Smooth muscle cell of the brain vasculature (primary cell): ENCODE measurements at regions not wholly inside any gene's neighbourhood (a gene's known extent, or its start where the extent isn't known, plus 50 kb on each side); places are given as distances from the start of the nearest gene placed in this dataset.

Source experiments
- DNase-seq: peaks from one replicate; pipeline ENCODE4 v3.0.0-alpha.2; 2012; ENCODE audit warnings: low read depth, low spot score

GRCh38 chr2:226050822-226051221 lies 651.3 kb downstream of the NYAP2 start:
- no peak for DNase-seq

- peak; percentile 86 for DNase-seq
Observed at GRCh38 chr2:226048611-226049010, 649.1 kb downstream of the NYAP2 start.

GRCh38 chr2:226045080-226045479 lies 645.6 kb downstream of the NYAP2 start:
- DNase-seq: no peak

DNA sequence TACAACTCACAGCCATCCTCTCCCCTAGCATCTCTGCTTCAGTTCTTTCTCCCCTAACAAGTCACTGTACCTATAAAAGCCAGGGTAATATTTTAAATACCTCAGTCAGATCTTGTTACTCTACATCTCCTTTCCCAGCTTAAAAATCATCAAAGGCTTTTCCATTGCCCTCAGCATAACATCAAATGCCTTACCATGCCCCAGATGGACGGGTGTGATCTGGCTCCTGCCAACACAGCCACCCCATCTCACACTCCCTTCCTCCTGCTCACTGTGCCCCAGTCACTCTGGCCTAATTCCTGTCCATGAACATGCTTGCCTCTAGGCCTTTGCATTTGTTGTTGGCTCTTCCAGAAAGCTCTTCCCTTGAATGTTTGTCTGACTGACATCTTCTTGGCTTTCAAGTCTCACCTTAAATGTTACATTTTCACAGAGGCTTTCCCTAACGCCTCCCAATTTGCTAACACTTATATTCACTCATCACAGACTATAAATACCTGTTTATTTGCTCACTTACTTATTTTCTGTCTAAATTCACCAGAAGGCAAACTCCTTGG lies 640.9 kb downstream of the NYAP2 start:
- DNase-seq: no peak

DNA sequence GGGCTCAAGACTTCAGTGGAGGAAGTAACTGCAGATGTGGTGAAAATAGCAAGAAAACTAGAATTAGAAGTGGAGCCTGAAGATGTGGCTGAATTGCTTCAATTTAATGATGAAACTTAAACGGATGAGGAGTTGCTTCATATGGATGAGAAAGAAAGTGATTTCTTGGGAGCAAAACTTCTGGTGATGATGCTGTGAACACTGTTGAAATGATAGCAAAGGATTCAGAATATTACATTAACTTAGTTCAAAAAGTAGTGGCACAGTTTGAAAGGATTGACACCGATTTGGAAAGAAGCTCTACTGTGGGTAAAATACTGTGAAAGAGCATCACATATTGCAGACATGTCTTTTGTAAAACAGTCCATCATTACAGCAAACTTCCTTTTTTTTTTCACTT lies 638.0 kb downstream of the NYAP2 start:
- no peak for DNase-seq

DNA sequence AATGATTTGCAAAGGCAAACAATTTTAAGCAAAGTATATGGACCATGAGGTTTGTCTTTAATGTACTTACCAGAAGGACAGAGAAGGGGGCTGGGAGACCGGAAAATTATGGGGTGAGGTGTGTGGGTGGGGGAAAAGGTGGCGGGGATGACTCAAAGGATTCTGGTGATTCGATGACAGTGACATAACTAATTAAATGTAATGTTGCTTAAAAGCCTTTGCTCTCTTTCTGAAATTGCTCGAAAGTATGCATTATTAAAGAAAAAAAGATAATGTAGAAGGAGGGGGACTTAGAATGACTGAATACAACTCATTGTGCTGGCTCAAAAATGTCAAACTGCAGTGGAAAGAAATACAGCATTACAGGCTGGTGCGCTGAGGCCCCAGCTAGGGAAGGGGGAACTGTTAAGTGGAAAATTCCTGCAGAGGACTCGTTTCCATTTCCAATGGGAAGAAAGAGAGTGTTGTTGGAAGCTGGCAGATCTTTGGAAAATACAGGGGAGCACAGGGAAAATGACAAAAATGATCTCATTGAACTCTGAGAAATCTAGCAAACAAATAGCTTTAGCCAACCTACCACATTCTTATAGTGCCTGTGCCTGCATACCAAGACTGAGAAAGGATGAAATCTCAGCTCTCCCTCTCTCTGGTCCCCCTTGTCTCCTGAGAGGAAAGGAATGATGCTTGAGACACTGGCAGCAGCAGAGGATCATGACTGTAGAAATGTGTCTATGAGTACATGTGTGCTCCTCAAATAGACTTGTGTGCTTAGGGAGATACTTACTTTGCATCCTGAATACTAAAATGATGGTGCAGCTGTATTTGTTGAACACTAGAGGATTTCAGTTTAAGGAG lies 632.4 kb downstream of the NYAP2 start:
- DNase-seq: no peak

DNA sequence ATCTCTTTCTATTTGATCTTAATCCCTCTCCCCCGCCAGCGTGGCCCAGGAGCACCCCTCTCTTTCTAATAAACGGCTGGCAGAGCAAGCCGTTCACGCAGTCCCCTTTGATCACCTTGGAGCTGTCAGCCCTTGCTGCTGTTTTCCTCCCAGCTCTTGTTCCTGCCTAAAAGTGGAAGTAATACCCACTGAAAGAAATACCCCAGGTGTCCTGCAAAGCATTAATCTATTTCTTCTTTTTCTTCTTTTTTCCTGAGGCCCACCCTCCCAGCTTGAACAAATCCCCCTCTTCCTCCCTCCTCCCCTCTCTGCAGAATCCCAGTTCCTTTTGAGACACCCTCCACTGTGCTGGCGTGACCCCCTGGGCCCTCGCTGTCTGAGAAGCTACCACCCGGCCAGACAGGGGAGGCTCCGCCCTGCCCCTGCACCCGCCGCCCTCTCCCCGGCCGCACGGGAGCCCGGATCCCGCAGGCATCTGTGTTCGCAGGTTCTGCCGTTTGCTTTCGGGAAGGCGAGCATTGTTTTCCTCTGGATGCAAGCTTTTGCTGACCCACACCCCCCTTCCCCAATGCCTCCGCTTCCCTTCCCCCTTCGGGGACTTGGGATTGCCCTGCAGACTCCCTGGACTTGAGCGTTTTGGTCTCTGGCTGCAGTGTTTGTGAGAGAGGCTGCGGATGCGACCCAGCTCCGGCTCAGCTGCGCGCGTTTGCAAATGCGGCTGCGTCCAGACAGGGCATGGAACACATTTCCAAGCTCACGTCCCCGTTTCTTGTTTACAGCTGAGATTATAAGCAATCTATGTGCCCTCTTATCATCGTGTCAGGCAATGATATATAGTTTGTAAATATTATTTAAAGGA lies 631.5 kb downstream of the NYAP2 start:
- DNase-seq: peak; percentile 51

GRCh38 chr2:226030369-226030768 lies 630.9 kb downstream of the NYAP2 start:
- no peak for DNase-seq

DNA sequence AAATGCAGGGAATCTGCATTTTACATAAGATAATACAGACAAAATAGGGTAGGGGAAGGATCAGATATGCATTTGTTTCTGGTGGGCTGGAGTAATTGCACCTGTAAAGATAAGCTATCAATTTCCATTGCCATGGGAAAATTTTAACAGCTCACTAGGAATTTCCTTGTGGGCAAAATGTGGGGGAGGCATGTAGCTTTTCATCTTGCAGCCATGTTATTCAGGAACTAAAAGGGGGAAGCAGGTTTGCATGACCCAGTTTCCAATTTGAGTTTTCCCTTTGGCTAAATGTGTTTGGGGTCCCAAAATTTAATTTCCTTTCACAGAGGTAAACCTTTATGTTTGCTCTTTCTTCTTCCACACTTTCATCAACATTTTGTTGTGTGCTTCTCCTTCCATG lies 624.4 kb downstream of the NYAP2 start:
- DNase-seq: no peak

DNA sequence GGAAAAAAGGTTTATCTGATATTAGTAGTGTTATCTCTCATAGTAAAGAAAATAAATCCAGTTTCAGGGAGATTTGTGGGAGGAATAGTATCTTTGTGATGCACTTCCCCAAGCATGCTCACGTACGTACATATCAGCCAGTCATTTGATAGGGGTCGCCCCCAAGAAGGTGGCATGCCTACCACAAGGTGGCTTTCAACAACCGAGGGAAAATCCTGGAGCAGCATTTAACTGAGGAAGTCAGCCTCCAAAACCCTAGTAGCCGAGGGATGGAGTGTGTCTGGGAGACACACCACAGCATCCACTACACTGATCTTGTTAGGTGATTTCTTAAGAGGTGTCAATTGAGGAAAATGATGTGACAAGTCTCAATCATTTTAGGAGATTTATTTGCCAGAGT lies 623.9 kb downstream of the NYAP2 start:
- DNase-seq: no peak

DNA sequence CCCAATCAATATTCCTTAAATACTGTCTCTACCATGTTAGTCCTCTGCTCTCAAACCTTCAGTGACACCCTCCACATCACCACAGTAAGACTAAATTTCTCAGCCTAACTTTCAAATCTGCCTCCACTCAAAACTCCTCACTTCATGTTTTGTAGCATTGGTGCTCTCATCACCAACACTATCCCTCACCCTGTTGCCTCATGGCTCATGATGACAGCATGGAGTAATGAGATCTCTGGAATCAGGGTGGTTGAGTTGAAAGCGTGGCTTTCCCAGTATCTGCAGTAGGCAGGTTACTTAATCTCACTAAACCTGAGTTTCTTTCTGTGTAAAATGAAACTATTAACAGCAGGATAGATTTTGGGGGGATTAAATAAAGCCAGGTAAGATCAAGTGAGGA lies 621.4 kb downstream of the NYAP2 start:
- no peak for DNase-seq

GRCh38 chr2:226020176-226020575 lies 620.7 kb downstream of the NYAP2 start:
- DNase-seq: no peak

DNA sequence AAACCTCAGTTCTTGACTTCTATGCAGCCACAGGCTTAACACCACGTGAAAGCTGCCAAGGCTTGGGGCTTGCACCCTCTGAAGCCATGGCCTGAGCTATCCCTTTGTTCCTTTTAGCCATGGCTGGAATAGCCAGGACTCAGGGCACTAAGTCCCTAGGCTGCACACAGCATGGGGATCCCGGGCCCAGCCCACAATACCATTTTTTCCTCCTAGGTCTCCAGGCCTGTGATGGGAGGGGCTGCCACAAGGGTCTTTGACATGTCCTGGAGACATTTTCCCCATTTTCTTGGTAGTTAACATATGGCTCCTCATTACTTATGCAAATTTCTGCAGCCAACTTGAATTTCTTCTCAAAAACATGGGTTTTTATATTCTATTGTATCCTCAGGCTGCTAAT lies 619.1 kb downstream of the NYAP2 start:
- no peak for DNase-seq

DNA sequence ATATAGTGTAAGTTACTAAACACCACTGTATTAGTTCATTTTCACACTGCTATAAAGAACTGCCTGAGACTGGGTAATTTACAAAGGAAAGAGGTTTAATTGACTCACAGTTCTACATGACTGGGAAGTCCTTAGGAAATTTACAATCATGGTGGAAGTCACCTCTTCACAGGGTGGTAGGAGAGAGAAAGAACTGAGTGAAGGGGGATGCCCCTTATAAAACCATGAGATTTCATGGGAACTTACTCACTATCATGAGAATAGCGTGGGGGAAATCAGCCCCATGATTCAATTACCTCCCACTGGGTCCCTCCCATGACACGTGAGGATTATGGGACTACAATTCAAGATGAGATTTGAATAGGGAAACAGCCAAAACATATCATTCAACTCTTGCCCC lies 618.0 kb downstream of the NYAP2 start:
- DNase-seq: no peak

DNA sequence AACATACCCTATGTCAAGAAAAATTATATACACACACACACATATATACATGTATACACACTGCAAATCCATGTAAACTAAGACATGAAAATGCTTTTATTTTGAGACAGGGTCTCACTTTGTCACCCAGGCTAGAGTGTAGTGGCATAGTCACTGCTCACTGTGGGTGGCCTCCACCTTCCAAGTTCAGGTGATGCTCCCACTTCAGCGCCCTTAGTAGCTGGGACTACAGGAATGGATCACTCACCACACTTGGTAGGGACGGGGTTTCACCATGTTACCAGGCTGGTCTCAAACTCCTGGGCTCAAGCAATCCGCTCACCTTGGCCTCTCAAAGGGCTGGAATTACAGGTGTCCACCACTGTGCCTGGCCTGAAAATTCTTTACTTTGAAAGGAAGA lies 617.6 kb downstream of the NYAP2 start:
- no peak for DNase-seq

DNA sequence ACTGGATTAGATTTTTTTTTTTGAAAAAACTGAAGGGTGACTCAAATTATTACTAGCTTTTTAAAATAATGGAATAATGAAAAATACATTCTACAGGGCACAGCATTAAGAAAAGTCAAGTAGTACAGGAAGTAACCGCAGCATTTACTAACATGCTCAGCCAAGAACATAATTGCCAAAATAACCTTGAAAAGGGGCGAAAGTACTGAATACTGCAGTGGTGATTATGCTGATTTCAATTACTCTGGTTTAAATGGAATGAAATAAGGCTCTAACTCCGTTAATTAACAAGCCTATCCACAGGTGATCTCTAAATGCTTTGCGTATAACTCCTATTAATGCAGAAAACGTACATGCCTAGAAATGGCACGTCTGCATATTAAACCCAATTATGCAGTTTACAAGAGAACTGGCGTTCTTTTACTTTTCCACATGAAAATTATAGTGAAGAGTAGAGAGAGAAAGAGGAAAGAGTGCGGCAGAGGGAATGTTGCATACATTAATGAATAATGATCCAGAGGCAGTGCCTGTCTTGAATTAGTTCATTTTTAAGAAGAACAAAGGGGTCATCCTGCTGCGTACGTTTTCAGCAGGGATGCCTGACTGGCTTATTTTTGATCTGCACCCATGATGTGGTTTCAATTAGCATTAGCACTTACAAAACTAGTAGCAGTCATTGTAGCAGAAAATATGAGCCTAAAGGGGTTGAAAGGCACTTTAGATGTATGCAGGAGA lies 612.4 kb downstream of the NYAP2 start:
- DNase-seq: no peak

DNA sequence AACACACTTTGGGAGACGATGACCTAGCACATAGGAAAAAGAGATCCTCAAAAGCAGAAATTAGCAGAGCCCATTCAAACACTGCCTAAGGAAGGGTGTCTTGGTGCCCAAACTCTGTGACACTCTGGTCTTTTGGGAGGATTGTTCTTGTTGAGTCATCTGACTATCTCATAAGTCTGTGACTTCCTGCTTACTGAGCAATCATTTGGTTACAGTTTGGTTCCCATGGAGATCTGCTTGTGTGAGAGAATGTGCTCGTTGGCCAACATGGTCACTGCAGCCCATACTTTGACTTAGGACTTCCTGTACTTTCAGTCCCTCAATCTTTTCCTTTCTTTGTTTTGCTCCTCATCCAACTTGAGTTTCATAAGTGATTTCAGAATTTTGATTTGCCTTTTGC lies 602.9 kb downstream of the NYAP2 start:
- no peak for DNase-seq

- DNase-seq: no peak
Observed at GRCh38 chr2:226001716-226002115, 602.2 kb downstream of the NYAP2 start.

- DNase-seq: peak; percentile 32
Observed at GRCh38 chr2:225999692-226000091, 600.2 kb downstream of the NYAP2 start.

DNA sequence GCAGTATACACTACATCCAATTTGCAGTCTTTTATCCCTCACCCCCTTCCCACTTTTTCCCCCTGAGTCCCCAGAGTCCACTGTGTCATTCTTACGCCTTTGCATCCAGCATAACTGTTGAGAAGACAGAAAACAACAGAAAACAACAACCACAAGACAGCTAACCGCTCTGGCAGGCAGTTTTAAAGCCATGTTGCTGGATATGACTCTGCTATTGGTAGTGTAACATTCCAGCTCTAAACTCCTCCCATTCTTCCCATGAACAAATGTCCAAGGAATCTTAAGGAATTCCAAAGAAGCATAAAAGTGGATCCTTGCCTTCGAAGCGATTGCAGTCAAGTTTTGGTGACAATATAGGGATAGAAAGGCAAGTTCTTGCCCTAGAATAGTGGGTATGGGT lies 599.1 kb downstream of the NYAP2 start:
- no peak for DNase-seq

GRCh38 chr2:225998116-225998515 lies 598.6 kb downstream of the NYAP2 start:
- no peak for DNase-seq

GRCh38 chr2:225996462-225996828 lies 596.9 kb downstream of the NYAP2 start:
- no peak for DNase-seq
